Liver (tissue), 3 donors: ENCODE measurements at regions not wholly inside any gene's neighbourhood (a gene's known extent, or its start where the extent isn't known, plus 50 kb on each side); places are given as distances from the start of the nearest gene placed in this dataset.

Source experiments
- CTCF ChIP-seq: fragments of 150-350 bp; IDR thresholded peaks from 2 replicates; pipeline ENCODE4 v1.5.1; 2017; ENCODE audit warnings: improper control_type of control experiment, low read depth, low read length; ENCODE audit not compliant: missing input control
- MAX ChIP-seq: IDR thresholded peaks from 2 replicates; pipeline ENCODE4 v1.6.1; 2016; ENCODE audit warnings: antibody characterized with exemption
- RAD21 ChIP-seq, 2 donors: IDR thresholded peaks; 2 replicates each; pipeline ENCODE4 v1.6.1; 2016; ENCODE audit warnings: antibody characterized with exemption in 2 of 2, mild to moderate bottlenecking in 2 of 2
- SP1 ChIP-seq: IDR thresholded peaks from 2 replicates; pipeline ENCODE4 v1.6.1; 2018; ENCODE audit warnings: antibody characterized with exemption, mild to moderate bottlenecking
- YY1 ChIP-seq: IDR thresholded peaks from 2 replicates; pipeline ENCODE4 v1.6.1; 2016; ENCODE audit warnings: antibody characterized with exemption, mild to moderate bottlenecking
- donor health status: healthy.
- donor health status: healthy.

- no peak for TF ChIP-seq YY1
- no peak for TF ChIP-seq MAX
- TF ChIP-seq CTCF: no peak
- TF ChIP-seq RAD21 (IDR thresholded peaks at IDR 0.05): no peak
- TF ChIP-seq SP1: no peak
Measured at GRCh38 chr5:38662090-38662489, 105.6 kb upstream of the LIFR start.
